Prostate gland (tissue), 2 donors: ENCODE measurements at regions not wholly inside any gene's neighbourhood (a gene's known extent, or its start where the extent isn't known, plus 50 kb on each side); places are given as distances from the start of the nearest gene placed in this dataset.

Experiments used
- CTCF ChIP-seq, 4 experiments: fragments of 200-600 bp in 2 of 4; fragments of 450-650 bp in 2 of 4; sonication (generic) in 2 of 4; IDR thresholded peaks; 1 replicate in 3 of 4; 2 replicates in 1 of 4; pipeline ENCODE4 v1.5.1; 2016 to 2019; ENCODE audit warnings: antibody characterized with exemption in 4 of 4, mild to moderate bottlenecking in 2 of 4, moderate library complexity in 2 of 4
- POLR2AphosphoS5 ChIP-seq: sonication (generic); formaldehyde crosslinking; IDR thresholded peaks from one replicate; pipeline ENCODE4 v1.6.1; 2017; ENCODE audit warnings: antibody characterized with exemption

GRCh38 chr4:136893573-136893972 lies 638.7 kb downstream of the PCDH18 start:
- TF ChIP-seq CTCF (IDR thresholded peaks at IDR 0.05) (no peak), POLR2AphosphoS5 (no peak)
